ENCODE measurements at regions not wholly inside any gene's neighbourhood (a gene's known extent, or its start where the extent isn't known, plus 50 kb on each side); places are given as distances from the start of the nearest gene placed in this dataset.

DNA sequence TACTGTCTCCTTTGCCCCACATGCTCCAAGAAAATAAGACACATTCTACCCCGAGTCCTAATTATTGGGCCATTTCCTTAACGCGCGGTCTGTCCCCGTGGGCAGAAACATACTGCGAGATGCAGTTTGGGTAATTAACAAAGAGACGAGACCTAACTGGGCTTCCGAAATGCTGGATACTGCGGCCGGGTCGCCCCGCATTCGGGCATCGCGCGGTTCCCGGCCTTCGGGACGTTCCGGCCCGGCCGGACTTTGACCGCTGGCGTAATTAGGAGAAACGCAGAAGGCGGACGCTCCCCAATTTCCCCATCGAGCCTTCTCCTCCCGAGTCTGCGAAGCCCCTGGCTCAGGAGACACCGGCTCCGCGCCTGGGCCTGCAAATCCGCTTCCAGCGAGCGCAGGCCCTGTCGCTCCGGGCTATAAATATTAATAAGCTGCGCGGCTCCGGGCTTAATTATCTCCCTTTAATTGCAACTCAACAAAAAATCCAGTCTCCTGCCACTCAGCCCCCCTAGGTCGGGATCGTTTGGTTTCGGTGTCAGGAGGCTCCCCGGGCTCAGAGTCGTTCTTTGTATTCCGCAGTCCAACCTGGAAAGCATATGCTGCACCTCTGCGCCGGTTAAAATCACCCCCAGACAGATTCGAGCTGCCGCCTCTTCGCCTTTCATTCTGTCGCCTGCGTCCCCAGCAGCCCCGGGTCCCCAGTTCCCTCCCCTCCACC, 131.5 kb downstream of the SPAG6 start:
- Histone ChIP-seq H3K27ac (no peak overlapping the region), H3K27me3 (peaks cover 66% of the 10 kb centered on the region), H3K36me3 (no peaks in the 10 kb centered on the region), H3K4me3 (peak overlapping the region; percentile 37), H3K4me1 (peaks cover 21% of the 10 kb centered on the region), H3K9me3 (no peaks in the 10 kb centered on the region)
- TF ChIP-seq, protein P1, sequence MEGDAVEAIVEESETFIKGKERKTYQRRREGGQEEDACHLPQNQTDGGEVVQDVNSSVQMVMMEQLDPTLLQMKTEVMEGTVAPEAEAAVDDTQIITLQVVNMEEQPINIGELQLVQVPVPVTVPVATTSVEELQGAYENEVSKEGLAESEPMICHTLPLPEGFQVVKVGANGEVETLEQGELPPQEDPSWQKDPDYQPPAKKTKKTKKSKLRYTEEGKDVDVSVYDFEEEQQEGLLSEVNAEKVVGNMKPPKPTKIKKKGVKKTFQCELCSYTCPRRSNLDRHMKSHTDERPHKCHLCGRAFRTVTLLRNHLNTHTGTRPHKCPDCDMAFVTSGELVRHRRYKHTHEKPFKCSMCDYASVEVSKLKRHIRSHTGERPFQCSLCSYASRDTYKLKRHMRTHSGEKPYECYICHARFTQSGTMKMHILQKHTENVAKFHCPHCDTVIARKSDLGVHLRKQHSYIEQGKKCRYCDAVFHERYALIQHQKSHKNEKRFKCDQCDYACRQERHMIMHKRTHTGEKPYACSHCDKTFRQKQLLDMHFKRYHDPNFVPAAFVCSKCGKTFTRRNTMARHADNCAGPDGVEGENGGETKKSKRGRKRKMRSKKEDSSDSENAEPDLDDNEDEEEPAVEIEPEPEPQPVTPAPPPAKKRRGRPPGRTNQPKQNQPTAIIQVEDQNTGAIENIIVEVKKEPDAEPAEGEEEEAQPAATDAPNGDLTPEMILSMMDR (IDR thresholded peaks at IDR 0.05): no peak
- no peak for TF ChIP-seq EP300 (IDR thresholded peaks at IDR 0.05)
- TF ChIP-seq POLR2A (IDR thresholded peaks at IDR 0.05): no peak
- TF ChIP-seq POLR2AphosphoS5 (IDR thresholded peaks at IDR 0.05): no peak
- DNase-seq (ENCODE audit: low spot score in 2 of 2): no peak
- 29% methylated on average over 55 of the region's 55 CpGs for WGBS

DNA sequence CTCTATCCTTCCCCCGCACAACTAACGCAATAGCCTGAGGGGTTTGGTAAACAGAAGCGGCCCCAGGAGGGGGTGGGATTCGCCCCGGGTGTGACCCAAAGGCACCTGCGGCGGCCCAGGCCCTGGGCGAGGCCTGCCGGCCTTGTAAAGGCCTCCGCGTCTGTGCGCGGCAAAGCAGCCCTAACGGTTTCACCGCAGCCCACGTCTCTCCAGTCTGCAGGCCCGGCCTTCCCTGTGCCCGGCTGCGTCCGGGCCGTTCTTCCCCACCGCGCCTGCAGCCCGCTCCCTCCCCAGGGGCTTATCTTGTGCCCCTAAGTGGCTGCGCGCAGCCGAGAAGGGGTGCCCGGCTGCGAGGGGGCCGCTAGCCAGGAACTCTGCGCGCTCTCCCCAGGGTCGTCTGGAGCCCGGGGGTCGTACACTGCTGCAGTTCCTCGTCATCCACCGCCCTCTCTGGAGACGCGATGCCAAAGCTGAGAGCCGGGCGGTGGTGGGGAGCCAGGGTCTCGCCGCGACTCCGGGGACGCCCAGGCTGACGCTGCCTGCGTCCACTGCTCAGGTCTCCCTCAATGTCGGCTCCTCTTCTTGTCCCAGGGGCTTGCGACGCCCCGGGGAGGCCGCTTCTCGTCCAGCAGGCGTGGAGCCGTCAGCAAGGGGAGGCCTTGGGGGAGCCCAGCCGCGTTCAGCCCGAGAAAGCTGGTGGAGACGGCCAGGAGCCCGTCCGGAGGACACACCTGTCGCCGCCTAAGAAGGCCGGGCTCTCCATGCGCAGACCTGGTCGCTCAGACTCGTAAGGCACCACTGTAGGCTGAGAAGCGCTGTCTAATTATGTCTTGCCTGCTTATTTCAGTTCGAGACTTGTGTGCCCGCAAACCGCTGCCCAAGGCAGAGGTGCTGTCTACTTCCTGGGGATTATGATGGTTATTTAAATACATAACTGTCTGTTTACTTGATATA, 132.3 kb downstream of the SPAG6 start:
- H3K9me3 ChIP-seq: no peaks in the 10 kb centered on the region
- no peaks in the 10 kb centered on the region for H3K36me3 ChIP-seq
- peaks cover 59% of the 10 kb centered on the region for H3K27me3 ChIP-seq
- H3K4me3 ChIP-seq: no peak overlapping the region
- H3K4me1 ChIP-seq: peaks cover 21% of the 10 kb centered on the region
- H3K27ac ChIP-seq: no peak overlapping the region
- 62% methylated on average over 55 of the region's 72 CpGs for WGBS
- TF ChIP-seq EP300 (IDR thresholded peaks at IDR 0.05) (no peak), POLR2A (IDR thresholded peaks at IDR 0.05) (no peak)
- TF ChIP-seq, protein P1 (IDR thresholded peaks at IDR 0.05): no peak
- no peak for DNase-seq (ENCODE audit: low spot score in 2 of 2)

DNA sequence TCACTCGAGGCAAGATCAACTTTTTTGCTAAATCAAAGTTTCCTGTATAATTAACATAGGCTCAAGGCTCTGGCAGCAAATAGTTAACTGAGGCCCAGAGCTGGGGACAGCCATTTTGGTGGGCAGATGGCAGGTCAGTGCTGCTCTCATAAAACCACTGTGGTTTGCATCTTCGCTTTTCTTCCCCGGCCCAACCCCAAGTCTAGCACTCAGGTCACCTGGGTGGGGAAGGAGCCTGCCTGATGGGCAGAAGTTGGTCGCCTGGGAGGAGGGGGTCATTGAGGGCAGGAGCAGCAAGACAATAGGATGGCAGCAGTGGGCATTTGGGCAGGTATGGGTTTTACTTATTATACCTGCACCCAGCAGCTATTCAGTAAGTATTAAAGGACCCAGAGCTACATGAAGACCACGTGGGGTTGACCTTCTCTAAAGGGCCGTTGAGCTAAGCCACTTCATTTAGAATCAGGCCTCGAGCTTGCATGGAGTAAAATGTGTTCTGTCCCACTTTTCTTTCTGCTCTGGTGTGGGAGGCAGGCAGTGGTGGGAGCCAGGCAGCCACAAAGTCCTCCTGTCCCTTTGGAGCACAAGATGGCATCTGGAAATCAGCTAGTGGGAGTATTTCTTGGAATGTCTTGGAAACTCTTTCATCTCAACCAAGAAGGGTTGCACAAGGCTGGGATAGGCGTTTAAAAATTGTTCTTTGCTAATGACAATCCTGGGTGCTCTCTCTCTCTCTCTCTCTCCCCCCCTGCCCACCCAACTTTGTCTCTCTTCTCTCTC, 133.4 kb downstream of the SPAG6 start:
- Histone ChIP-seq H3K27ac (no peak overlapping the region), H3K4me1 (peaks cover 21% of the 10 kb centered on the region), H3K36me3 (no peaks in the 10 kb centered on the region), H3K27me3 (peaks cover 48% of the 10 kb centered on the region), H3K9me3 (no peaks in the 10 kb centered on the region), H3K4me3 (no peak overlapping the region)
- TF ChIP-seq POLR2AphosphoS5 (IDR thresholded peaks at IDR 0.05) (no peak), EP300 (IDR thresholded peaks at IDR 0.05) (no peak), POLR2A (IDR thresholded peaks at IDR 0.05) (no peak)
- TF ChIP-seq, protein P1 (IDR thresholded peaks at IDR 0.05): no peak
- no peak for DNase-seq (ENCODE audit: low spot score in 2 of 2)
- WGBS: 85% methylated on average over 8 of the region's 8 CpGs

DNA sequence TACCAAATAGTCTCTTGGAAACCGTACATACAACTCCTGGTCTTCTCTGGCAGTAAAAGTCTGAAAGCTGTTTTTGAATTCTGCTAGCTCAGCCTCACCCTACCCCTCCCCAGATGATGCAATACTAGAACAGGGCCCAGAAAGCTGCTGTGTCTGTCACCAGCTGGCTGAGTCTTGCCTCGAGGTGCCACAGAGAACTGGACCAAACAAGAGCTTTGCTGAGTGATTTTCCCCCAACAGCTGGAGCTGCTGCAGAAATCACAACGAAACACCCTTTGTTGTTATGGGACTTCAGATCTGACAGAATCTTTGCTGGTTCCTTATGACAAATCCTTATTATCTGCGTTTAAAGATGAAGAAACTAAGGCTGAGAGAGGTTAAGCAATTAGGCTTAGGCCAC, 134.1 kb downstream of the SPAG6 start:
- H3K9me3 ChIP-seq: no peaks in the 10 kb centered on the region
- TF ChIP-seq POLR2AphosphoS5 (IDR thresholded peaks at IDR 0.05) (no peak), EP300 (IDR thresholded peaks at IDR 0.05) (no peak), POLR2A (IDR thresholded peaks at IDR 0.05) (no peak)
- TF ChIP-seq, protein P1 (IDR thresholded peaks at IDR 0.05): no peak
- 54% methylated on average over 4 of the region's 4 CpGs for WGBS
- no peak for DNase-seq (ENCODE audit: low spot score in 2 of 2)
- H3K27me3 ChIP-seq: peaks cover 41% of the 10 kb centered on the region
- peaks cover 21% of the 10 kb centered on the region for H3K4me1 ChIP-seq
- no peak overlapping the region for H3K4me3 ChIP-seq
- no peaks in the 10 kb centered on the region for H3K36me3 ChIP-seq
- no peak overlapping the region for H3K27ac ChIP-seq
